HG03060 (cell line): ENCODE measurements at regions not wholly inside any gene's neighbourhood (a gene's known extent, or its start where the extent isn't known, plus 50 kb on each side); places are given as distances from the start of the nearest gene placed in this dataset.
"Not testable (repeated sequence)": the region's sequence is repeated elsewhere in the genome, so short reads cannot be mapped to it uniquely, and the experiment has no call there.

Source experiments
- ATAC-seq: cut with Tn5 transposase; IDR thresholded peaks from one replicate; pipeline ENCODE4 v1.9.1; 2021; ENCODE audit warnings: low read depth, moderate number of reproducible peaks; ENCODE audit not compliant: unreplicated experiment

DNA sequence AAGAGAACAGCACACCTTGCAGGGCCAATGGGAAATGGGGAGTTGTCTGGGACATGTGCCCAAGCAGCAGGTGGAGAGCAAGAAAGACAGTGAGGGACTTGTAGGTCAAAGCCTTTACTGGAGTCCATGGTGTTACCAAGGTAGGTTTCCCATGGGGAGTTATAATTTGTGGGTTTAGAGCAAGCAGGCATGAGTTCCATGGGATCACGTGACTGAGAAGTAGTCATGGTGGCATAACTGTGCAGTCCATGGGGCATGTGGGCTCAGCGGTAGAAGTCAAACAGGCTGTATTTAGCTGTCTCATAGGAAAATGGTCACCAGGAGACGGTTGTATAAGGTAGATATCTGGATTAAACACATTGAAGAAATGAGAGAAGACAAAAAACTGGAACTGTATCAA, 715.1 kb downstream of the SLITRK1 start:
- no peak for ATAC-seq

DNA sequence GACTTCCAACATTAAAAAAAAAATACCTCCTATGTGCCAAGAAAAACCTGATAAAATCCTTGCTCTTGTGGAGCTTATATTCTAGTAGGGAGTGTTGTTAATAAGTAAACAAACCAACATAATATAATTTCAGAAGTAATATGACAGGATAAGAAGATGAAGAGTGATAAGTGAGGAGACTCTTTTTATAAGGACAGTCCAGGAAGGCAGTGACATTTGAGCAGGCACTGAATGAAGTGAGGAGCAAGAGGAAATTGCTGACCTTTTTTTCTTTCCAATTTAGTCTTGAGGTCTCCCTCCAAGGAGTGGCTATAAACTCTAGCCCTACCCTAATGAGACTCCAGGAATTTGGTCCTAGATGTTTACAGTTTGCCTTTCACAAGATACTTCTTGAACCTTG, 715.7 kb downstream of the SLITRK1 start:
- ATAC-seq: no peak

GRCh38 chr13:83162493-83162892, 719.8 kb downstream of the SLITRK1 start:
- no peak for ATAC-seq

DNA sequence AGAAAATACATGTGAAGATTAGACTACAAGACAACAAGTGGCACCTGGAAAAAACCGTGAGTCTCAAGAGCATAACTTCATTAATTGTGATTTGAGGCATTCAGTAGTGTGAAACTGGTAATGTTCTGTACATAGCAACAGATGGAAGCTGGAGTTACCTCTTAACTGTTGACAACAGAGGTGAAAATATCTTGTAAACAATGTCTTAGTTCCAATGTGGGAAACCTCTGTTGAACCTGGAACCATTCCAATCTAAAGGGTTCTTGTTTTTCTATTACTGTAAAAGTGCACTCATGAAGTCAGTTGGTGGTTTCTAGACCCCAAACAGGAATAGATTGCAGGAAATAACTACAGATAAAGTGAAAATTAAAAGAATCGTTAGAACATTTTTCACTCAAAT, 728.4 kb downstream of the SLITRK1 start:
- ATAC-seq: no peak

- ATAC-seq: no peak
These were observed 731.0 kb downstream of the SLITRK1 start for GRCh38 chr13:83151308-83151660.

DNA sequence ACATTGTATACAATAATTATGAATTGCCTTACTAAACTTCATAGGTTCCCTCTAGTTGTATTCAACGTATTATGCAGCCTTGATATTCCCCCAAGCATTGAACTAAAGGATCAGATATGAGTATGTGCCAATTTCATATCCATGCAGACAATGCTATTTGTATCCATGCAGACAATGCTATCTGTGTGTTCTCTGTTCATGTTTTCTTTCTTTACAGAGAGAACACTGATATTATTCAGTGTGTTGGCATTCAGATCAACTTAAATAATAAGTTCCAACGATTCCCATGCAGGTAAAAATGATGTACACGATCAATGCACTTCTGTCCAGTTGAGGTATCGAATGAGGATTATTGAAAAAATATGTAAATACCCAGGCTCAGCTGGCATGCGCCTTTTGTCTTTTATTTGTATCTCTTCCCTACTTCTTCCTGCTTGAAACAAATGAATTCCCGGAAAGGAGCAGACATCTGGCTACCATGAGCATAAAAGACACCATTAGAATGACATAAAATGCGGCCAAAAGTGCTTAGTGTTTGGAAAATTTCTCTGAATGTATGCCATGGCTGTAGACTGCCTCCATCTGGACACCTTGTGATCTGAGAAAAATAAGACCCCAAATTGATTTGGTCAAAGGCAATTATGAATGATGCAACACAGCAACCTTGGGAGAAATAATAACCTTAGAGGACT, 731.5 kb downstream of the SLITRK1 start:
- no peak for ATAC-seq

DNA sequence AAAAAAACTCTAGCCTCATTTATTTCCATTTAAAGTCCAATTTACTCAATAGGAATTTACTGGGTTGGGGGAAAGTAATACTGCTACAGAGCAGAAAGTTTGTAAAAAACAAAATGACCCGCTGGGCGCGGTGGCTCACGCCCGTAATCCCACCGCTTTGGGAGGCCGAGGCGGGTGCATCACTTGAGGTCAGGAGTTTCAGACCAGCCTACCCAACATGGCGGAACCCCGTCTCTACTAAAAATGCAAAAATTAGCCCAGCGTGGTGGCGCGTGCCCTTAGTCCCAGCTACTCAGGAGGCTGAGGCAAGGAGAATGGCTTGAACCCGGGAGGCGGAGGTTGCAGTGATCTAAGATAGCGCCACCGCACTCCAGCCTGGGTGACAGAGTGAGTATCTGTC, 745.6 kb downstream of the SLITRK1 start:
- ATAC-seq: no peak

DNA sequence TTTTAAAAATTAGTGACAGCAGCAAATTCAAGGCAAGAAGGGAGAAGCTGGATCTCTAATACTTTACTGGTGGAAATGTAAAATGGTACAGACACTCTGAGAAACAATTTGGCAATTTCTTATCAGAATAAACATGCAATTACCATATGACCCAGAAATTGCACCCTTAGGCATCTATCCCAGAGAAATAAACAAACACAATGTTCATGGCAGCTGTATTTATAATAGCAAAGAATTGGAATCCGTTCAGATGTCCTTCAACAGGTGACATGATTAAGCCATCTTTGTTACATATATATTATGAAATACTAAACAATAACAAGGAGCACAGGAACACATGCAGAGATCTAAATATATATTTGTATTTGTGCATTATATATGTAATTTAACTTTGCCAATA, 756.5 kb downstream of the SLITRK1 start:
- ATAC-seq: no peak

GRCh38 chr13:83121896-83122295, 760.4 kb downstream of the SLITRK1 start:
- ATAC-seq: no peak

GRCh38 chr13:83117046-83117445, 765.2 kb downstream of the SLITRK1 start:
- ATAC-seq: no peak

- ATAC-seq: not testable (repeated sequence)
These were observed 780.6 kb downstream of the SLITRK1 start for GRCh38 chr13:83101574-83102247.

DNA sequence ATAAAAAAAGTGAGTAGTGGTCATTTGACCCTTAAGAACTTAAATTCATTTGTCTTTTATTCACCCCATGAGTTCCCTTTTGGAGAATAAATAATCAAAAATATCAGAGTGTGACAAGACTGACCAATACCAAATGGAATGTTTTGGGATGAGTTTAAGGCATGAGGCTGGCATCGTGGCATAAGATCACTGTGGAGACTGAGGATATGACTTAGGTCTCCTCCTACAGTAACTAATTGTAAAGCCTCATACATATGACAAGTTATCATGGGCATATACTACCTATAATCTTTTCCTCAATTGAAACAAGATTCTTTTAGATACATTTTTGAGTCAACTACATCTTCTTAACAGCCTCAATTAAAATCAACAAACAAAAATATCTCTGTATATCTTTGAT, 782.0 kb downstream of the SLITRK1 start:
- no peak for ATAC-seq

- no peak for ATAC-seq
These were observed 793.4 kb downstream of the SLITRK1 start for GRCh38 chr13:83088858-83089257.

DNA sequence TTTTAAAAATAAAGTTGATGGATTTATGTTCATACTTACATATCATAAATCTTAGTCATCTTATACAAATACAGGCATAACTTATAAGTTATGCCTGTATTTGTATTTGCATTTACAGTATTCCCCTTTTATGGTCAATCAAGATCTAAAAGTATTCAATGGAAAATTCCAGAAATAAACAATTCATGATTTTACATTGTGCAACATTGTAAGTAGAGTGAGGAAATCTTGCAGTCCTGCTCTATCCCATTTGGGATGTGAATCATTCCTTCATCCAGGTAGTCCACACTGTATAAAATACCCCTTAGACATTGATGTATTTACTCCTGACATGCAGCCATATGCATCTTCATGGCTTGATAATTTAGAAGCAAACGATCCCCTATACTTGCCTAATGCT, 795.3 kb downstream of the SLITRK1 start:
- no peak for ATAC-seq

- no peak for ATAC-seq
These were observed 796.2 kb downstream of the SLITRK1 start for GRCh38 chr13:83086088-83086487.

DNA sequence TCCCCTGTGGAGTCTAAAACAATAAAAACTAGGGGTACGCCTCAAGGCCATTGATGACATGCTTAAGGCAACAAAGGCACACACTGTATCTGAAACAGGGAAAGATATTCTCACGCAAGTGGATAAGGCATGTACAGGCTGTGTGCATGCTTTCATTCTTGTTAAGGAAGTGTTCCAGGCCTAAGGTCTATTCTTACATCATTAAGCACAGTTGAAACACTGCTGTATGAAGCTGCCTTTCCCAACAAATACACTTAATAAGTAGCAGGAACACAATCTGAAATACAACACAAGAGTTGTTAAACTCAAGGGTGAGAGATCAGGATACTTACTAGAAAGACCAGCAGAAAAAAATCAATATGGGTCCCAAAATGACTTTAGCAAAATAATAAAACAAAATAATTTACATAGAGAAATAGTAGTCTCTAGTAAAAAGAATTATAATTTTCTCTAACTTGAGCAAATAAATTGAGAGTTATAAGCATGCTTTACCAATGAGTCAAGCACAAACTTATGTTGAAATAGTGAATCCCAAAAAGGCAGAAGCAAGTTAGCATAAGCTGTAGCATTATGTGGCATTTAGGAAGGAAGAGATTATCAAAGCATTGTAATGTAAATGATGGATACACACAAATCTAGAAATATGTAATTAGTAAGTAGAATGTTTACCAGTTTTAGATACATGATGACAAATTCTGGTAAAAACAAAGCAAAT, 796.9 kb downstream of the SLITRK1 start:
- no peak for ATAC-seq

DNA sequence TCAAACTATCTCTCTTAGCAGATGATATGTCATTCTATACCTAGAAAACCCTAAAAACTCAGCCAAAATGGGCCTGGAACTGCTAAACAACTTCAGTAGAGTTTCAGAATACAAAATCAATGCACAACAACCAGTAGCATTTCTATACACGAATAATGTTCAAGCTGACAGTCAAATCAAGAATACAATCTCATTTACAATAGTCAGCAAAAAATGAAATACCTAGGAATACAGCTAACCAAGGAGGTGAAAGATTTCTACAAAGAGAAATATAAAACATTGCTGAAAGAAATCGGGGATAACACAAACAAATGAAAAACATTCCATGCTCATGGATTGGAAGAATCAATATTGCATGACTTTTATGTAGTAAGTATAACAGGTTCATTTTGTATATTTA, 804.8 kb downstream of the SLITRK1 start:
- no peak for ATAC-seq

- not testable (repeated sequence) for ATAC-seq
These were observed 808.3 kb downstream of the SLITRK1 start for GRCh38 chr13:83073930-83074329.

GRCh38 chr13:83065108-83065507, 817.2 kb downstream of the SLITRK1 start:
- no peak for ATAC-seq

DNA sequence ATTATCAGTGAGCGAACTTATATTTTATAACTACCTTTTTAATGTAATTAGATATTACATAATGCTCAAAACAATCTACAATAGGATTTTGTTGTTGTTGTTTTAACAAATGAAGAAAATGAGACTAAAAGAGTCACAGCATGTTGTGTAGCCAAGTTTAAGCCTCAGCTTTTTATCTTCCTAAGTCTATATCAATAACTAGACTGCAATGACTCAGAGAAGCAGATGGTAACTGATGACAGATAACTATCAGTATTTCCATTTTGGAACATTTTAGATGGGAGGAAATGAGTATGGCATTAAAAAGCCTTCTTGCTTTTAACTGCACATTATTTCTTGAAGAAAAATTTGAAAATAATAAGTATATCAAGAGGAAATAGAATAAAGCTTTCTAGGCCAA, 825.2 kb downstream of the SLITRK1 start:
- ATAC-seq: no peak

DNA sequence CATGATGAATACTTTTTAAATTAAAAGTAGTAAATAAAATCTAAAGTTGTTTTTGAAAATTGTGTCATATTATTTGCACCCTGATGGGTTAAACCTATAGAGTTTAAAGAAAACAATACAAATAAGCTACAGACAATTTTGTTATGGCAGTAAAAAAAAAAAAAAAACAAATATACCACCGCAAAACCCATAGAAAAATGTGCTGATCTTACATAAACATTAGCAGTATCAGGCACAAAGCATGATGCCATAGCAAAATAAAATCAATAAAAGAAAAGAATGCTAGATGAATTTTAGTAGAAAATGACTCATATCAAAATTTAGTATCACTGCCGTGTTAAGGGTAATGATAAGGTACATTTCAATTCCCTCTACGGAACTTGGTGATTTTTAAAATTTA, 826.0 kb downstream of the SLITRK1 start:
- ATAC-seq: no peak

GRCh38 chr13:83048419-83048818, 833.9 kb downstream of the SLITRK1 start:
- no peak for ATAC-seq
